ENCODE measurements at regions not wholly inside any gene's neighbourhood (a gene's known extent, or its start where the extent isn't known, plus 50 kb on each side); places are given as distances from the start of the nearest gene placed in this dataset.

GRCh38 chr1:232386721-232387510, 243.0 kb downstream of the SIPA1L2 start:
- no peak for TF ChIP-seq CTCF (conservative IDR thresholded peaks at IDR 0.05; ENCODE audit: low read depth)
- POLR2A ChIA-PET (ENCODE audit: low non-redundant PET), result no interaction called here

GRCh38 chr1:232386294-232386693, 243.6 kb downstream of the SIPA1L2 start:
- no peak overlapping the region for H3K27ac ChIP-seq
- TF ChIP-seq CTCF (conservative IDR thresholded peaks at IDR 0.05; ENCODE audit: low read depth), result no peak
- DNase-seq (ENCODE audit: low spot score), result no peak
- ChIA-PET CTCF (no interaction called here), POLR2A (ENCODE audit: low non-redundant PET) (no interaction called here)

More at GRCh38 chr1:232386721-232387510, 243.0 kb downstream of the SIPA1L2 start:
- CTCF ChIA-PET, result interaction anchor here (0.6 kb wide), 1 partner anchor 503 kb away, joined by 3 read pairs; no protein-coding TSS in a partner anchor
- H3K27ac ChIP-seq, result no peak overlapping the region
- no peak for DNase-seq (ENCODE audit: low spot score)

GRCh38 chr1:232385221-232385620, 244.7 kb downstream of the SIPA1L2 start:
- POLR2A ChIA-PET (ENCODE audit: low non-redundant PET), result no interaction called here
- DNase-seq (ENCODE audit: low spot score), result peak; percentile 19
- no peak for TF ChIP-seq CTCF (conservative IDR thresholded peaks at IDR 0.05; ENCODE audit: low read depth)
- CTCF ChIA-PET, result no interaction called here
- no peak overlapping the region for H3K27ac ChIP-seq

GRCh38 chr1:232384171-232384883, 245.6 kb downstream of the SIPA1L2 start:
- H3K27ac ChIP-seq, result no peak overlapping the region
- POLR2A ChIA-PET (ENCODE audit: low non-redundant PET), result no interaction called here
- no peak for DNase-seq (ENCODE audit: low spot score)
- CTCF ChIA-PET, result no interaction called here
- TF ChIP-seq CTCF (conservative IDR thresholded peaks at IDR 0.05; ENCODE audit: low read depth), result no peak

GRCh38 chr1:232383455-232384123, 246.3 kb downstream of the SIPA1L2 start:
- no peak for TF ChIP-seq CTCF (conservative IDR thresholded peaks at IDR 0.05; ENCODE audit: low read depth)
- peak; percentile 13 for DNase-seq (ENCODE audit: low spot score)
- CTCF ChIA-PET, result no interaction called here
- POLR2A ChIA-PET (ENCODE audit: low non-redundant PET), result no interaction called here
- no peak overlapping the region for H3K27ac ChIP-seq

GRCh38 chr1:232382671-232383070, 247.3 kb downstream of the SIPA1L2 start:
- H3K27ac ChIP-seq, result no peak overlapping the region
- no peak for DNase-seq (ENCODE audit: low spot score)
- ChIA-PET POLR2A (ENCODE audit: low non-redundant PET) (interaction anchor here (0.7 kb wide), 1 partner anchor 19 kb away, joined by 8 read pairs; no protein-coding TSS in a partner anchor), CTCF (interaction anchor here (0.6 kb wide), 1 partner anchor 147 kb away, joined by 3 read pairs; no protein-coding TSS in a partner anchor)
- no peak for TF ChIP-seq CTCF (conservative IDR thresholded peaks at IDR 0.05; ENCODE audit: low read depth)
